ENCODE measurements at regions not wholly inside any gene's neighbourhood (a gene's known extent, or its start where the extent isn't known, plus 50 kb on each side); places are given as distances from the start of the nearest gene placed in this dataset.
A peak's percentile ranks its signal among the peaks of the same experiment; 100 is the strongest.

DNA sequence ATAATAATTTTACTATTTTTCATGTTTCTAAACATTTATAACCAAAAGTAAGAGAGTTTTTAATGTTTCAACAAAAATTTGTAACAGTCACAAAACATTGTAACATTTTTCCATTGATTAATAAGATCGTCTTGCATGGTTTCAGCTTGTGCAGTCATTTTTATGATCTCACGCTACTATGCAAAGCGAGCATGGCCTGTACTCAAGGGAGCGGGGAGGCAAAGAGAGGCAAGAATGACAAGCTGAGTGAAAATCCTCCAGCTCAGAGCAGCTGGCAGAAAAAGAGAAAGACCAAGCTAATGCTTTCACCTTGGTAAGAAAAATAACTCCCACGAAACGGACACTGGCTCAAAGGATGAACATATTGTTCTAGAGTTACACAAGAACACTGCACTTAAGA is 90.0 kb upstream of the SV2C start:
- no peak overlapping the region for H3K27ac ChIP-seq (ENCODE audit: low read depth, low read length)

More for the DNA sequence above, 90.0 kb upstream of the SV2C start:
- WGBS, 2 experiments (ENCODE audit: extremely low coverage in 1 of 2, insufficient coverage in 1 of 2, insufficient read length in 1 of 2, insufficient replicate concordance in 2 of 2, low coverage in 1 of 2, low lambda C conversion rate in 2 of 2, missing lambda C conversion rate in 1 of 2) = 84% methylated on average over 6 of the region's 6 CpGs; no CpG with 5 or more reads in 1 of the 2 experiments
- H2BK5ac ChIP-seq (ENCODE audit: low read depth, low read length) = no peak overlapping the region
- no peak overlapping the region for H2AK5ac ChIP-seq (ENCODE audit: low read depth, low read length)
- peak overlapping the region in 1 of 4 experiments; percentile 34; a peak in 1 of 7 replicates for H3K9ac ChIP-seq (replicated peaks in 1 of 4; ENCODE audit: extremely low read depth in 1 of 4, low read depth in 3 of 4, low read length in 3 of 4)
- no peak overlapping the region for H4K91ac ChIP-seq (replicated peaks; ENCODE audit: insufficient read length, low read length)
- no peak overlapping the region for H3K23ac ChIP-seq (ENCODE audit: insufficient read length)
- H3K14ac ChIP-seq (ENCODE audit: insufficient read length) = no peak overlapping the region
- H3K4me3 ChIP-seq (ENCODE audit: extremely low read depth in 1 of 4, insufficient read depth in 2 of 4, low read depth in 3 of 4, low read length in 4 of 4) = no peak overlapping the region
- no peaks in the 10 kb centered on the region; the same call in 1 of the 2 replicates for H3K23me2 ChIP-seq (ENCODE audit: low read depth, low read length)
- H3K27me3 ChIP-seq (replicated peaks in 1 of 4; ENCODE audit: control insufficient read depth in 3 of 4, extremely low read depth in 1 of 4, insufficient read depth in 3 of 4, low read length in 3 of 4) = no peaks in the 10 kb centered on the region
- H4K20me1 ChIP-seq (replicated peaks in 1 of 2; ENCODE audit: control insufficient read depth in 1 of 2, insufficient read depth in 2 of 2, low read length in 2 of 2) = no peaks in the 10 kb centered on the region
- DNase-seq (ENCODE audit: low read depth in 1 of 2, low spot score in 2 of 2) = no peak
- no peak overlapping the region for H3K4ac ChIP-seq (replicated peaks; ENCODE audit: insufficient read length, low read depth, low read length)
- no peak overlapping the region for H2BK15ac ChIP-seq (ENCODE audit: low read length)
- no peak overlapping the region for H4K8ac ChIP-seq (ENCODE audit: extremely low read depth, insufficient read depth, low read length)
- FAIRE-seq = no peak
- no peak overlapping the region for H2BK12ac ChIP-seq (ENCODE audit: low read depth, low read length)
- no peak overlapping the region for H2BK20ac ChIP-seq (ENCODE audit: low read length)
- H3K9me3 ChIP-seq (ENCODE audit: insufficient read depth in 2 of 2, low read depth in 1 of 2, low read length in 1 of 2) = no peaks in the 10 kb centered on the region
- POLR2A ChIA-PET (ENCODE audit: partially characterized antibody) = no interaction called here
- H3K4me2 ChIP-seq (ENCODE audit: insufficient read depth in 1 of 2, low read depth in 2 of 2, low read length in 2 of 2) = no peak overlapping the region
- H3K36me3 ChIP-seq (ENCODE audit: control insufficient read depth in 2 of 4, insufficient read depth in 4 of 4, low read length in 3 of 4) = no peaks in the 10 kb centered on the region
- no peak overlapping the region for H2AFZ ChIP-seq (ENCODE audit: low read length)
- no peak overlapping the region for H4K5ac ChIP-seq (ENCODE audit: insufficient read length, low read depth, low read length)
- CTCF ChIA-PET (ENCODE audit: partially characterized antibody) = no interaction called here
- H2BK120ac ChIP-seq (replicated peaks; ENCODE audit: low read depth, low read length) = no peak overlapping the region
- H3K18ac ChIP-seq (ENCODE audit: extremely low read depth, low read length) = no peak overlapping the region
- no peaks in the 10 kb centered on the region for H3K79me1 ChIP-seq (ENCODE audit: low read depth, low read length)
- H3K56ac ChIP-seq (replicated peaks; ENCODE audit: insufficient read length, low read depth, low read length) = no peak overlapping the region
- TF ChIP-seq KDM1A (IDR thresholded peaks at IDR 0.05; ENCODE audit: borderline replicate concordance, low read length) = no peak
- no peak for TF ChIP-seq SIRT6 (IDR thresholded peaks at IDR 0.05; ENCODE audit: low read length)
- no peak for TF ChIP-seq POLR2A (IDR thresholded peaks at IDR 0.05; ENCODE audit: control extremely low read depth in 1 of 2, low read depth in 2 of 2, low read length in 2 of 2)
- no peaks in the 10 kb centered on the region for H3K4me1 ChIP-seq (replicated peaks in 1 of 4; ENCODE audit: control insufficient read depth in 3 of 4, insufficient read depth in 4 of 4, low read length in 3 of 4)
- no peaks in the 10 kb centered on the region for H3K79me2 ChIP-seq (ENCODE audit: control insufficient read depth in 1 of 2, insufficient read depth in 2 of 2, low read length in 2 of 2)

Measured in H1 (cell line).